ENCODE measurements at regions not wholly inside any gene's neighbourhood (a gene's known extent, or its start where the extent isn't known, plus 50 kb on each side); places are given as distances from the start of the nearest gene placed in this dataset.

GRCh38 chr1:239833723-239834122, 258.0 kb upstream of the FMN2 start:
- Histone ChIP-seq H3K27me3 (ENCODE audit: control insufficient read depth in 2 of 2, insufficient read depth in 2 of 2, low read length in 2 of 2) (no peaks in the 10 kb centered on the region), H3K27ac (ENCODE audit: extremely low read depth, low read depth, low read length) (no peak overlapping the region), H3K9me3 (replicated peaks; ENCODE audit: control insufficient read depth, insufficient read depth, low read depth, low read length) (no peaks in the 10 kb centered on the region), H4K20me1 (replicated peaks; ENCODE audit: control insufficient read depth, insufficient read depth, low read length) (no peaks in the 10 kb centered on the region), H3K9ac (ENCODE audit: insufficient read depth in 1 of 2, low read depth in 2 of 2, low read length in 2 of 2) (no peak overlapping the region), H3K4me3 (no peak overlapping the region), H3K4me2 (ENCODE audit: insufficient read depth, low read length) (no peak overlapping the region), H3K36me3 (ENCODE audit: control insufficient read depth, insufficient read depth, low read length) (no peaks in the 10 kb centered on the region), H3K9me1 (ENCODE audit: control insufficient read depth, insufficient read depth, low read length) (no peaks in the 10 kb centered on the region), H2AFZ (ENCODE audit: low read depth, low read length) (no peak overlapping the region), H3K79me2 (ENCODE audit: control insufficient read depth, insufficient read depth, low read length) (no peaks in the 10 kb centered on the region), H3K4me1 (replicated peaks in 1 of 2; ENCODE audit: control insufficient read depth in 2 of 2, insufficient read depth in 2 of 2, low read length in 2 of 2) (no peaks in the 10 kb centered on the region)
- BruUV-seq (replicated peaks): no TSS peak
- POLR2A ChIA-PET: no interaction called here
- no peak for DNase-seq (ENCODE audit: extremely low read depth in 1 of 4, low spot score in 3 of 4)
- FAIRE-seq: no peak
- CTCF ChIA-PET (ENCODE audit: low intra/inter-chr PET ratio): no interaction called here
- ATAC-seq: no peak
- WGBS (ENCODE audit: insufficient coverage, low coverage, missing lambda C conversion rate): 0% methylated on average over 2 of the region's 2 CpGs
- in situ Hi-C loops (cut with MboI) (no loop called here), intact Hi-C loops (cut with micrococcal nuclease) (no loop called here)
- TF ChIP-seq CAMTA2 (CRISPR knock-in tag; conservative IDR thresholded peaks at IDR 0.05) (no peak), RFX5 (IDR thresholded peaks at IDR 0.05; ENCODE audit: low read depth, low read length) (no peak), ZNF699 (CRISPR knock-in tag; IDR thresholded peaks at IDR 0.05; ENCODE audit: insufficient replicate concordance) (no peak), SPI1 (IDR thresholded peaks at IDR 0.05; ENCODE audit: borderline replicate concordance, low read depth, low read length) (no peak), ZNF76 (CRISPR knock-in tag; IDR thresholded peaks at IDR 0.05; ENCODE audit: borderline replicate concordance) (no peak), CHCHD3 (CRISPR knock-in tag; IDR thresholded peaks at IDR 0.05) (no peak), MIER1 (IDR thresholded peaks at IDR 0.05; ENCODE audit: low read depth) (no peak), HIVEP1 (CRISPR knock-in tag; IDR thresholded peaks at IDR 0.05) (no peak), E2F5 (CRISPR knock-in tag; IDR thresholded peaks at IDR 0.05) (no peak)
- TF ChIP-seq, protein P1, sequence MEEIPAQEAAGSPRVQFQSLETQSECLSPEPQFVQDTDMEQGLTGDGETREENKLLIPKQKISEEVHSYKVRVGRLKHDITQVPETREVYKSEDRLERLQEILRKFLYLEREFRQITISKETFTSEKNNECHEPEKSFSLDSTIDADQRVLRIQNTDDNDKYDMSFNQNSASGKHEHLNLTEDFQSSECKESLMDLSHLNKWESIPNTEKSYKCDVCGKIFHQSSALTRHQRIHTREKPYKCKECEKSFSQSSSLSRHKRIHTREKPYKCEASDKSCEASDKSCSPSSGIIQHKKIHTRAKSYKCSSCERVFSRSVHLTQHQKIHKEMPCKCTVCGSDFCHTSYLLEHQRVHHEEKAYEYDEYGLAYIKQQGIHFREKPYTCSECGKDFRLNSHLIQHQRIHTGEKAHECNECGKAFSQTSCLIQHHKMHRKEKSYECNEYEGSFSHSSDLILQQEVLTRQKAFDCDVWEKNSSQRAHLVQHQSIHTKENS (CRISPR knock-in tag; IDR thresholded peaks at IDR 0.05): no peak
- TF ChIP-seq, protein P2, sequence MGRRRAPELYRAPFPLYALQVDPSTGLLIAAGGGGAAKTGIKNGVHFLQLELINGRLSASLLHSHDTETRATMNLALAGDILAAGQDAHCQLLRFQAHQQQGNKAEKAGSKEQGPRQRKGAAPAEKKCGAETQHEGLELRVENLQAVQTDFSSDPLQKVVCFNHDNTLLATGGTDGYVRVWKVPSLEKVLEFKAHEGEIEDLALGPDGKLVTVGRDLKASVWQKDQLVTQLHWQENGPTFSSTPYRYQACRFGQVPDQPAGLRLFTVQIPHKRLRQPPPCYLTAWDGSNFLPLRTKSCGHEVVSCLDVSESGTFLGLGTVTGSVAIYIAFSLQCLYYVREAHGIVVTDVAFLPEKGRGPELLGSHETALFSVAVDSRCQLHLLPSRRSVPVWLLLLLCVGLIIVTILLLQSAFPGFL (CRISPR knock-in tag; IDR thresholded peaks at IDR 0.05): no peak
- TF ChIP-seq, protein P3, sequence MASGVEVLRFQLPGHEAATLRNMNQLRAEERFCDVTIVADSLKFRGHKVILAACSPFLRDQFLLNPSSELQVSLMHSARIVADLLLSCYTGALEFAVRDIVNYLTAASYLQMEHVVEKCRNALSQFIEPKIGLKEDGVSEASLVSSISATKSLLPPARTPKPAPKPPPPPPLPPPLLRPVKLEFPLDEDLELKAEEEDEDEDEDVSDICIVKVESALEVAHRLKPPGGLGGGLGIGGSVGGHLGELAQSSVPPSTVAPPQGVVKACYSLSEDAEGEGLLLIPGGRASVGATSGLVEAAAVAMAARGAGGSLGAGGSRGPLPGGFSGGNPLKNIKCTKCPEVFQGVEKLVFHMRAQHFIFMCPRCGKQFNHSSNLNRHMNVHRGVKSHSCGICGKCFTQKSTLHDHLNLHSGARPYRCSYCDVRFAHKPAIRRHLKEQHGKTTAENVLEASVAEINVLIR (CRISPR knock-in tag; IDR thresholded peaks at IDR 0.05): no peak
- TF ChIP-seq, protein P4, sequence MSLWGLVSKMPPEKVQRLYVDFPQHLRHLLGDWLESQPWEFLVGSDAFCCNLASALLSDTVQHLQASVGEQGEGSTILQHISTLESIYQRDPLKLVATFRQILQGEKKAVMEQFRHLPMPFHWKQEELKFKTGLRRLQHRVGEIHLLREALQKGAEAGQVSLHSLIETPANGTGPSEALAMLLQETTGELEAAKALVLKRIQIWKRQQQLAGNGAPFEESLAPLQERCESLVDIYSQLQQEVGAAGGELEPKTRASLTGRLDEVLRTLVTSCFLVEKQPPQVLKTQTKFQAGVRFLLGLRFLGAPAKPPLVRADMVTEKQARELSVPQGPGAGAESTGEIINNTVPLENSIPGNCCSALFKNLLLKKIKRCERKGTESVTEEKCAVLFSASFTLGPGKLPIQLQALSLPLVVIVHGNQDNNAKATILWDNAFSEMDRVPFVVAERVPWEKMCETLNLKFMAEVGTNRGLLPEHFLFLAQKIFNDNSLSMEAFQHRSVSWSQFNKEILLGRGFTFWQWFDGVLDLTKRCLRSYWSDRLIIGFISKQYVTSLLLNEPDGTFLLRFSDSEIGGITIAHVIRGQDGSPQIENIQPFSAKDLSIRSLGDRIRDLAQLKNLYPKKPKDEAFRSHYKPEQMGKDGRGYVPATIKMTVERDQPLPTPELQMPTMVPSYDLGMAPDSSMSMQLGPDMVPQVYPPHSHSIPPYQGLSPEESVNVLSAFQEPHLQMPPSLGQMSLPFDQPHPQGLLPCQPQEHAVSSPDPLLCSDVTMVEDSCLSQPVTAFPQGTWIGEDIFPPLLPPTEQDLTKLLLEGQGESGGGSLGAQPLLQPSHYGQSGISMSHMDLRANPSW (CRISPR knock-in tag; IDR thresholded peaks at IDR 0.05): no peak
- TF ChIP-seq, protein P5, sequence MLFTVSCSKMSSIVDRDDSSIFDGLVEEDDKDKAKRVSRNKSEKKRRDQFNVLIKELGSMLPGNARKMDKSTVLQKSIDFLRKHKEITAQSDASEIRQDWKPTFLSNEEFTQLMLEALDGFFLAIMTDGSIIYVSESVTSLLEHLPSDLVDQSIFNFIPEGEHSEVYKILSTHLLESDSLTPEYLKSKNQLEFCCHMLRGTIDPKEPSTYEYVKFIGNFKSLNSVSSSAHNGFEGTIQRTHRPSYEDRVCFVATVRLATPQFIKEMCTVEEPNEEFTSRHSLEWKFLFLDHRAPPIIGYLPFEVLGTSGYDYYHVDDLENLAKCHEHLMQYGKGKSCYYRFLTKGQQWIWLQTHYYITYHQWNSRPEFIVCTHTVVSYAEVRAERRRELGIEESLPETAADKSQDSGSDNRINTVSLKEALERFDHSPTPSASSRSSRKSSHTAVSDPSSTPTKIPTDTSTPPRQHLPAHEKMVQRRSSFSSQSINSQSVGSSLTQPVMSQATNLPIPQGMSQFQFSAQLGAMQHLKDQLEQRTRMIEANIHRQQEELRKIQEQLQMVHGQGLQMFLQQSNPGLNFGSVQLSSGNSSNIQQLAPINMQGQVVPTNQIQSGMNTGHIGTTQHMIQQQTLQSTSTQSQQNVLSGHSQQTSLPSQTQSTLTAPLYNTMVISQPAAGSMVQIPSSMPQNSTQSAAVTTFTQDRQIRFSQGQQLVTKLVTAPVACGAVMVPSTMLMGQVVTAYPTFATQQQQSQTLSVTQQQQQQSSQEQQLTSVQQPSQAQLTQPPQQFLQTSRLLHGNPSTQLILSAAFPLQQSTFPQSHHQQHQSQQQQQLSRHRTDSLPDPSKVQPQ (CRISPR knock-in tag; IDR thresholded peaks at IDR 0.05; ENCODE audit: borderline replicate concordance): no peak

Measured in K562 (cell line).